Tibial nerve (tissue), 4 donors: ENCODE measurements at regions not wholly inside any gene's neighbourhood (a gene's known extent, or its start where the extent isn't known, plus 50 kb on each side); places are given as distances from the start of the nearest gene placed in this dataset.

Experiments used
- EP300 ChIP-seq, 2 donors: sonication (generic); formaldehyde crosslinking; IDR thresholded peaks; one replicate each; pipeline ENCODE4 v1.6.1; 2017; ENCODE audit warnings: antibody characterized with exemption in 2 of 2, mild to moderate bottlenecking in 1 of 2
- POLR2A ChIP-seq, 2 donors: fragments of 450-650 bp; IDR thresholded peaks; one replicate each; pipeline ENCODE4 v1.6.1; 2017; ENCODE audit warnings: antibody characterized with exemption in 2 of 2, mild to moderate bottlenecking in 2 of 2, moderate library complexity in 2 of 2
- TF ChIP-seq, protein P1 (sequence below), 5 experiments: fragments of 200-600 bp in 3 of 5; fragments of 450-650 bp in 2 of 5; sonication (generic) in 3 of 5; IDR thresholded peaks; one replicate each; pipeline ENCODE4 v1.5.1; 2016 to 2019; ENCODE audit warnings: antibody characterized with exemption in 5 of 5, mild to moderate bottlenecking in 3 of 5, moderate library complexity in 2 of 5

DNA sequence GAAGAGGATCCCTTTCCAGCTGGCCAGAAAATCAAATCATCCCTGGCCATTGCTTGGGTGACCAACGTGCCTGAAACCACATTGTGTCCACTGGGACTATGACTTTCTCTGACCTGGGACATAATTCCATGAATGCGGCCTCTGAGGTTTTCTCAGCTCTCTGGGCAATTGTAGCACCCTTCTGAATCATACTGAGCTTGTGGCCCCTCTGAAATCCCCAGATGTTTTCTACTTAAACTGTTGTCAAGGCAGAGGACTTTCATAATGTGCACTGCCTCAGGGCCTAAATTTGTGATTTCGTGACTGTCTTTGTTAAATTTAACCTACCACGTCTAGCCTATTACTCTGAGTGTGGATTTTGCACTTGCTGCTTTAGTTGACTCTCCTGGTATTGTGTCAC, 321.1 kb upstream of the PLET1 start:
- TF ChIP-seq POLR2A (IDR thresholded peaks at IDR 0.05) (no peak), EP300 (IDR thresholded peaks at IDR 0.05) (no peak)
- TF ChIP-seq, protein P1, sequence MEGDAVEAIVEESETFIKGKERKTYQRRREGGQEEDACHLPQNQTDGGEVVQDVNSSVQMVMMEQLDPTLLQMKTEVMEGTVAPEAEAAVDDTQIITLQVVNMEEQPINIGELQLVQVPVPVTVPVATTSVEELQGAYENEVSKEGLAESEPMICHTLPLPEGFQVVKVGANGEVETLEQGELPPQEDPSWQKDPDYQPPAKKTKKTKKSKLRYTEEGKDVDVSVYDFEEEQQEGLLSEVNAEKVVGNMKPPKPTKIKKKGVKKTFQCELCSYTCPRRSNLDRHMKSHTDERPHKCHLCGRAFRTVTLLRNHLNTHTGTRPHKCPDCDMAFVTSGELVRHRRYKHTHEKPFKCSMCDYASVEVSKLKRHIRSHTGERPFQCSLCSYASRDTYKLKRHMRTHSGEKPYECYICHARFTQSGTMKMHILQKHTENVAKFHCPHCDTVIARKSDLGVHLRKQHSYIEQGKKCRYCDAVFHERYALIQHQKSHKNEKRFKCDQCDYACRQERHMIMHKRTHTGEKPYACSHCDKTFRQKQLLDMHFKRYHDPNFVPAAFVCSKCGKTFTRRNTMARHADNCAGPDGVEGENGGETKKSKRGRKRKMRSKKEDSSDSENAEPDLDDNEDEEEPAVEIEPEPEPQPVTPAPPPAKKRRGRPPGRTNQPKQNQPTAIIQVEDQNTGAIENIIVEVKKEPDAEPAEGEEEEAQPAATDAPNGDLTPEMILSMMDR (IDR thresholded peaks at IDR 0.05) = no peak
